ENCODE measurements at regions not wholly inside any gene's neighbourhood (a gene's known extent, or its start where the extent isn't known, plus 50 kb on each side); places are given as distances from the start of the nearest gene placed in this dataset.
"Not testable (repeated sequence)": the region's sequence is repeated elsewhere in the genome, so short reads cannot be mapped to it uniquely, and the experiment has no call there.

- DNase-seq (ENCODE audit: low read depth): no peak
Observed at GRCh38 chr13:42373048-42373812, 101.3 kb downstream of the AKAP11 start.

GRCh38 chr13:42375663-42376062 lies 103.7 kb downstream of the AKAP11 start:
- DNase-seq (ENCODE audit: low read depth): no peak

- no peak for DNase-seq (ENCODE audit: low read depth)
Observed at GRCh38 chr13:42377640-42378382, 105.9 kb downstream of the AKAP11 start.

GRCh38 chr13:42378383-42378780 lies 106.4 kb downstream of the AKAP11 start:
- no peak for DNase-seq (ENCODE audit: low read depth)

GRCh38 chr13:42379241-42379640 lies 107.3 kb downstream of the AKAP11 start:
- DNase-seq (ENCODE audit: low read depth): no peak

- DNase-seq (ENCODE audit: low read depth): no peak
Observed at GRCh38 chr13:42380420-42381164, 108.6 kb downstream of the AKAP11 start.

GRCh38 chr13:42381165-42381425 lies 109.1 kb downstream of the AKAP11 start:
- DNase-seq (ENCODE audit: low read depth): no peak

GRCh38 chr13:42381426-42381825 lies 109.5 kb downstream of the AKAP11 start:
- DNase-seq (ENCODE audit: low read depth): not testable (repeated sequence)

GRCh38 chr13:42383025-42383424 lies 111.1 kb downstream of the AKAP11 start:
- DNase-seq (ENCODE audit: low read depth): no peak

GRCh38 chr13:42384265-42384664 lies 112.3 kb downstream of the AKAP11 start:
- no peak for DNase-seq (ENCODE audit: low read depth)

- DNase-seq (ENCODE audit: low read depth): no peak
Observed at GRCh38 chr13:42388326-42388725, 116.4 kb downstream of the AKAP11 start.

- no peak for DNase-seq (ENCODE audit: low read depth)
Observed at GRCh38 chr13:42389041-42389440, 117.1 kb downstream of the AKAP11 start.

GRCh38 chr13:42392180-42392579 lies 120.2 kb downstream of the AKAP11 start:
- DNase-seq (ENCODE audit: low read depth): no peak

GRCh38 chr13:42392716-42393572 lies 121.0 kb downstream of the AKAP11 start:
- no peak for DNase-seq (ENCODE audit: low read depth)

GRCh38 chr13:42393573-42394360 lies 121.8 kb downstream of the AKAP11 start:
- DNase-seq (ENCODE audit: low read depth): no peak

- no peak for DNase-seq (ENCODE audit: low read depth)
Observed at GRCh38 chr13:42394361-42394708, 122.4 kb downstream of the AKAP11 start.

GRCh38 chr13:42394711-42395085 lies 122.7 kb downstream of the AKAP11 start:
- no peak for DNase-seq (ENCODE audit: low read depth)

GRCh38 chr13:42395086-42395821 lies 123.3 kb downstream of the AKAP11 start:
- DNase-seq (ENCODE audit: low read depth): no peak

GRCh38 chr13:42396501-42396900 lies 124.5 kb downstream of the AKAP11 start:
- DNase-seq (ENCODE audit: low read depth): no peak

GRCh38 chr13:42396901-42397655 lies 125.1 kb downstream of the AKAP11 start:
- peak; percentile 18 for DNase-seq (ENCODE audit: low read depth)
